Gastroesophageal sphincter (tissue), 3 donors: ENCODE measurements at regions not wholly inside any gene's neighbourhood (a gene's known extent, or its start where the extent isn't known, plus 50 kb on each side); places are given as distances from the start of the nearest gene placed in this dataset.
"Not testable (repeated sequence)": the region's sequence is repeated elsewhere in the genome, so short reads cannot be mapped to it uniquely, and the experiment has no call there.

ENCODE experiments used
- CTCF ChIP-seq, 4 experiments: fragments of 200-600 bp in 2 of 4; fragments of 450-650 bp in 2 of 4; sonication (generic) in 1 of 4; IDR thresholded peaks; one replicate each; pipeline ENCODE4 v1.5.1; 2017 to 2019; ENCODE audit warnings: antibody characterized with exemption in 4 of 4, mild to moderate bottlenecking in 2 of 4, moderate library complexity in 2 of 4
- EP300 ChIP-seq: sonication (generic); formaldehyde crosslinking; IDR thresholded peaks from one replicate; pipeline ENCODE4 v1.6.1; 2017; ENCODE audit warnings: antibody characterized with exemption, mild to moderate bottlenecking
- POLR2A ChIP-seq, 2 donors: fragments of 450-650 bp; IDR thresholded peaks; one replicate each; pipeline ENCODE4 v1.6.1; 2017; ENCODE audit warnings: antibody characterized with exemption in 2 of 2, mild to moderate bottlenecking in 2 of 2, moderate library complexity in 1 of 2

GRCh38 chr1:145504310-145504709 is 78.9 kb upstream of the NBPF20 start:
- TF ChIP-seq POLR2A (IDR thresholded peaks at IDR 0.05); EP300; CTCF (IDR thresholded peaks at IDR 0.05): not testable (repeated sequence)
